ENCODE measurements at regions not wholly inside any gene's neighbourhood (a gene's known extent, or its start where the extent isn't known, plus 50 kb on each side); places are given as distances from the start of the nearest gene placed in this dataset.

DNA sequence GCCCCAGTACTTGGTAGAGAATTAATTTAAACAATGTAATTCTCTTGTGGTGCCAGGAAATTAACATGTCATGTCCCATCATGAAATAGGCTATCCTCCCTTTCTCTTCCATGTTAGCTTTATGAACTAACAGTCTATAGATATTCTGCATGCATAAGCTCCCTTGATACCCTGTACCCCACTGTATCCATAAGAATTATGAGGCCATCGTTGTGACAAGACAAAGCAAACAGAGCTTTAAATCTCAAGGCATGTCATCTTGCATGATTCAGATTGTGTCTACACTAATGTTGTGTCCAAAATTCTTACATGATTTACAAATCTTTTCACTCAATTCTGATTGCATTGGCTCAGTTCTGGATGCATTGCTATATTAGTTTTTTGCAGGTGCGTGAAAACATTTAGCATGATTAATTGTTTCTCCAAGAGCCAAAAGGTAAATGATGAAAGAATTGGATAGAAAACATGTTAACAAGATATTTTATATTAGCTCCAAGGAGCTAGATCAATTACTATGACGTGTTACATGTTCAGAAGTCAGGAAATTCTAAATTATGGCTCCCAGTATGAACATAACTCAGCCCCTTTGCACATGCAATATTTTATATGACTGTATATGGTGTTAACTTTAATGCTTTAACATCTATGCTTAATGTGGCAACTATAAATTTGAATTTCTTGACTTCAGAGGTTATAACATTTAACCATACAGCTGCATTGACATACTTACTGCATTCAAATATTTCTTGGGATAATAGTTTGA lies 620.3 kb downstream of the SLC4A3 start:
- TF ChIP-seq, protein P1, sequence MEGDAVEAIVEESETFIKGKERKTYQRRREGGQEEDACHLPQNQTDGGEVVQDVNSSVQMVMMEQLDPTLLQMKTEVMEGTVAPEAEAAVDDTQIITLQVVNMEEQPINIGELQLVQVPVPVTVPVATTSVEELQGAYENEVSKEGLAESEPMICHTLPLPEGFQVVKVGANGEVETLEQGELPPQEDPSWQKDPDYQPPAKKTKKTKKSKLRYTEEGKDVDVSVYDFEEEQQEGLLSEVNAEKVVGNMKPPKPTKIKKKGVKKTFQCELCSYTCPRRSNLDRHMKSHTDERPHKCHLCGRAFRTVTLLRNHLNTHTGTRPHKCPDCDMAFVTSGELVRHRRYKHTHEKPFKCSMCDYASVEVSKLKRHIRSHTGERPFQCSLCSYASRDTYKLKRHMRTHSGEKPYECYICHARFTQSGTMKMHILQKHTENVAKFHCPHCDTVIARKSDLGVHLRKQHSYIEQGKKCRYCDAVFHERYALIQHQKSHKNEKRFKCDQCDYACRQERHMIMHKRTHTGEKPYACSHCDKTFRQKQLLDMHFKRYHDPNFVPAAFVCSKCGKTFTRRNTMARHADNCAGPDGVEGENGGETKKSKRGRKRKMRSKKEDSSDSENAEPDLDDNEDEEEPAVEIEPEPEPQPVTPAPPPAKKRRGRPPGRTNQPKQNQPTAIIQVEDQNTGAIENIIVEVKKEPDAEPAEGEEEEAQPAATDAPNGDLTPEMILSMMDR (IDR thresholded peaks at IDR 0.05), result no peak
- no peak for TF ChIP-seq POLR2A (IDR thresholded peaks at IDR 0.05)
